T-helper 9 cell (primary cell): ENCODE measurements at regions not wholly inside any gene's neighbourhood (a gene's known extent, or its start where the extent isn't known, plus 50 kb on each side); places are given as distances from the start of the nearest gene placed in this dataset.

Source experiments
- DNase-seq: peaks from one replicate; pipeline ENCODE4 v3.0.0-alpha.2; 2020

DNA sequence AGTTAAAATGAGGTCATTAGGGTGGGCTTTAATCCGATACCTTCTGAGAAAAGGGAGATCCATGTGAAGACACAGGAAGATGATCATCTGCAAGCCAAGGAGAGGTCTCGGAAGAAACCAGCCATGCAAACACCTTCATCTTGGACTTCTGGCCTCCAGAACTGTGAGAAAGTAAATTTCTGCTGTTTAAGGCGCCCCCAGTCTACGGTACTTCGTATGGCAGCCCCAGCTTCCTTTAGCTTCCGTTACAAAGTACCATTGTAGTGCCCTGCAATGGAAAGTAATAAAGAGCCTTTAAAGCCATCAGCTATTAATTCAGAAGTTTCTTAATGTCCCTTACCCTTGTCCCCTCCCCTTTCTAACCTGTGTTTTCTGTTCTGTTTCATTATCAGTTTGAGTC is 308.1 kb downstream of the AACS start:
- no peak for DNase-seq

DNA sequence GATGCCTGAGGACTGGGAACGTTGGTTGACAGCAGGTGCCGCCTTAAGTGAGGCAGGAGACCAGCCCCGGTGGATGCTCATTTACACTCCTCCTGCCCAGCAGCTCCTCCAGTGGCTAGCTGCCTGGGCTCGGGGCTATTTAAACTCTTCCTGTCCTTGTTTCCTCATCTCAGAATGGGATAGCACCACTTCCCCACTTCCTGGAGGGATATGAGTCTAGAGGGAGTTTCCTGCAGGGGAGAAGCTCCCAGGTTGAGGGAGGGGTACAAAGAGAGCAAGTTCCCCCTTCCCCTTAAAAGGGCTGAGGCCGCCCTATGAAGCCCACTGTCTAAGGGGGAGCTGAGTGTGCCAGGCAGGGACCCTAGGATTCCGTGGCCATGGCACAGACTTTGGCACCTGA is 311.2 kb downstream of the AACS start:
- DNase-seq = no peak

DNA sequence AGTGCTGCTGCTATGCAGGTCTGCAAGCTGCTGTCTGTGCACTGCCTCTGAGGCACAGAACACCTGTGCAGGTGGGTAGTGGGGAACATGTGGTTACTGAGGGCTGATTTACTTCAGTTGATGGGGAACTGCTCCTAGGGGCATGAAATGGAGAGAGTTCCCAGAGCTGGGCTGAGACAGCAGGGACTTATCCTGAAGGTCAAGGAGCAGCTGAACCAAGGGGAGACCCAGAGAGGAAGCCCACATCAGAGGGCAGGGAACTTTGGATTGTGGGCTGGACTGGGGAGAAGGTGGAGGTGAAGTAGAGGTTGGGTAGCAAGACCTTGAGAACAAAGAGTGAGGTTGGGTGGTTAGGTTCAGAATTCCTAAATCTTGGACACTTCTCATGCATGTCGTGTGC is 311.9 kb downstream of the AACS start:
- DNase-seq = no peak

DNA sequence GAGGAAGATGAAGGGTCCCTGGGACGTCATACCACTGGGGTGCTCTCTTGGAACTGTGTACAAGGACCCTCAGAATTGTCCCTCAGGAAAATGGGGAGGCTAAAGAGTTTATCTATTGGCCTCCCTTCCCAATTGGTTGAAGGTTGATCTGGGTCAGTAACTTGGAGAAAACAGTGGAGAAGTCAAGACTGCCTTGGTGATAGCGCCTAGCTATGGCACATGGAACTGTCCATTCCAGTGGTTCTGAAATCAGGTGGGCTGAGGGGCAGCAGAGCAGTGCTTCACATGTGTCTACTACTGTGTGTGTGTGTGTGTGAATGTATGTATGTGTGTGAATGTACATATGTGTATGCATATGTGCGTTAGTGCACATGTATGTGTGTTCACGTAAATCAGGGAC is 316.1 kb downstream of the AACS start:
- DNase-seq = no peak

DNA sequence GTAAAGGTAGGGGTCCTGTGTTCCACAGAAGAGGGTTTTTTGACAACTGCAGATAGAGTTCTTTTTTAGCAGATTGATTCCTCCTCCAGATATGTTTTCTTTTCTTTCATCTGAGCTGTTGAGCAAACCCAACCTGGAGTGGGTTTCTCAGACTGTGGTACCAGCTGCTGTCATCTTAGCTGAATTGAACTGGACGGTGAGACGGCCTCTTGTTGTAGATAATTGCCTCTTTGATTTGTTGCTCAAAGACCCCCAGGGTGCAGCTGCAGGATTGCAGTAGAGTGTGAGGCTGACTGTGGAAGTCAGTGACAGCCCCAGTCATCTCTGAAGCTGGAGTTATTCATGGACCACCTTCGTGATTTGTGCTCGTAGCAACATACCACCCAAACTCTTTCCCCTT is 317.7 kb downstream of the AACS start:
- no peak for DNase-seq

DNA sequence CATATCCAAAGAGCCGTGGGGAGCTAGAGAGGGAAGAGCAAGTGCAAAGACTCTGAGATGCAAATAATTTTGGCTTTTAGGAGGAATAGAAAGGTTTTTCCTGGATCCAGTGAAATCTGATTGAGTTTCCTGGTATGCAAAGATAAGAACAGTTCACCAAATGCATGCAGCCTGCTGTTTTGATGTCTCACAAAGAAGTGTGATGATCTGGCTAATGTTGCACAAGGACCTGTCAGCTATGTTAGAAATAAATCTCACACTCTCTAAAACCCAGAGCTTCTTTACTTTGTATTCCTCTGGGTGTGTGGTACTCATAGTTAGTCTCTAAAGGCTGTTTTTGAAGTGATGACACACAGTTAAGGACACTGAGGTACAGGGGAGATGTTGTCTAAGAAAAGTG is 321.4 kb downstream of the AACS start:
- DNase-seq = no peak

DNA sequence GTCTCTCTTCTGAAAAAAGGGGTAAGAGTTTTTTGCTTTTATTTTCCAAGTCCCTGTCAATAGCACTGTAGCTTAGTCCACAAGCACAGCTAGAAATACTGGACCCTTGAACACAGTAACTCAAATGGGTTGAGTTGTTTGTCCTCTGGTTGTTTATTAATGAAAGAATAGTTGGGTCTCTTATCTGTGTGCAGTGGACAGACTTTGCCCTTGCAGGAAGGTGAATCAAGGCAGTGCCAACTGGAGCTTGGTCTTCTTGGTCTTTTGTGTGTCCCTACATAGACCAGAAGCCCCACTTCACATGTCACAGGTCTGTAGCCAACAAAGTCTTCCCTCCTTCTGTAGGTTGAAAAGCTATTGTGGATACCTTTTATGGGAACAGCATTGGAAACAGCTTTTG is 322.0 kb downstream of the AACS start:
- no peak for DNase-seq

DNA sequence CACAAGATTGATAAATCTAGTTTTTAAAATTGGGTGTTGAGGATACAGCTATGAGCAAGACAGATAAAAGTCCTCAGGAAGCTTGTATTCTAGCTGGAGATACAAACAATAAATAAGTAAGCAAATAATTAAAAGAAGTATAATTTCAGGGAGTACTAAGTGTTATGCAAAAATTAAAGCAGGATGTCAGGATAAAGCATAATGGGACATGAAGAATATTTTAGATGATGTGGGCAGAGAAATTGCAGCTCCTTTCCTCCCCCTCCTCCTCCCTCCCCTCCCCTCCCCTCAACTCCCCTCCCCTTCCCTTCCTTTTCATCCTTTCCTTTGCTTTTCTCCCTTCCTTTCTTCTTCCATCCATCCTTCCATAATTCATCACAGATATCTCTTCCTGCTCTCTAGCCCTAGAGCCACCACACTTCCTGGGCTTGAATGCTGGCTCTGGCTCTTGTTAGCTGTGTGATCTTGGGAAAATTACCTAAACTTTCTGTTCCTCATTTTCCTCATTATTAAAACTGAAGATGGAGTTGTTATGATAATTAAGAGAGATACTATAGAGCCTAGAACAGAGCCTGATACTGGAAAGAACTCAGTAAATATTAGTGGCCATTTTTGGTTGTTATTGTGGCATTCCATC is 323.9 kb downstream of the AACS start:
- no peak for DNase-seq

DNA sequence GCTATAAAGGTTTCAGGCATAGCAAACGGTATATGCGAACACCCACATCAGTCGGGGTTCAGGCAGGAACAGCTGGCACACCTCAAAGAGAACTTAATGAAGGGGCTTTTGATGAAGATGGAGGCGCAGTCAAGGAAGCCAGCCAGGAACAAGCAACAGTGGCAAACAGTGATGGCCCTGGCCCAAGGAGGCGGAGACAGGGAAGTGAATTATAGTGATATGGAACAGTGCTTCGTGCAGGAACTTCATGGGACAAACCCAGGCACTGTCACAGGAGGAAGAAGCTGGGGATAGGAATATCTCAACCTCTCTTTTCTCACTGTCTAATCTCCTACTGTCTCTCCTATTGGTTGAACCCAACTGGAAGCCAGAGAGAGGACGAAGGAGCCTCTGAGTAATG is 328.3 kb downstream of the AACS start:
- DNase-seq = no peak

DNA sequence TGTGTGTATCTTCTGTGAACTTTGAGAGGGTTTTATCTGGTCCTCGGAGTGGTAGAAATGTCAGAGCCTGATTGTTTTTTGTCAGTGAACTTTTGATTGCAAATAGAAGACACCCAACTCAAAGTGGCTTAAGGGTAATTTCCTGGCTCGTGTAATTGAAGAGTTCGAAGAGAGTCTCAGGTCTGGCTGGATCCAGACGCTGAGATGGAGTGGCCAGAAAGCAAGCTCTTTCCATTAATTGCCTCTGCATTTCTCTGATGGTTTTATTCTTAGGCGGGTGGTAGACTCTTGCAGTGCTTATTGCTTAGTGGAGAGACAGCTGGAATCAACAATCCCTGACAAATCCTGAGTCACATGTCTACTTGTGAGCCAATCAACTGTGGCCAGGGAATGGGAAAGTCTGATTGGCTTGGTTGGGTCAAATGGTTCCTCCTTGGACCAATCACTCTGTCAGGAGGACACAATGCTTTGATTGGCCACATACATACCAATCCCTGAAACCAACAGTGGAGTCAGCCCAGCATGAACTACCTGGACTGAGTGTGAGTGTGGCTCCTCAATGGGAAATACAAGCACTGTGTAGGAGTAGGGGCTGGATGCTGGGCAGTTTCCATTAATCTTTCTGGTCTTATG is 330.5 kb downstream of the AACS start:
- DNase-seq = no peak

DNA sequence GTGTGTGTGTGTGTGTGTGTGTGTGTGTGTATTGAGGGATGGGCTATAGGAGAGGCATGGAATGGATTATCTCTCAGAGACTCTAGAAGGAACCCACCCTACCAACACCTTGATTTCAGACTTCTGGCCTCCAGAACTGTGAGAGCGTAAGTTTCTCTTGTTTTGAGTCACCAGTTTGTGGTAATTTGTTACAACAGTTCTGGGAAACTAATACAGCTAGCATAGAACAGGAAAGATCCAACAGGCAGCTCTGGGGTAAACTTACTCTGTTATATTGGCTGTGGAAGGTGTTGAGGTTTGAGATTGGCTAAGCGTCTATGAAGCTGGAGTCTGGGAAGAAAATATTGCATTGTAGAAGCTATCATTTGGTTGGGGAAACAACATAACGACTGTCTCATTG is 334.3 kb downstream of the AACS start:
- DNase-seq = no peak

DNA sequence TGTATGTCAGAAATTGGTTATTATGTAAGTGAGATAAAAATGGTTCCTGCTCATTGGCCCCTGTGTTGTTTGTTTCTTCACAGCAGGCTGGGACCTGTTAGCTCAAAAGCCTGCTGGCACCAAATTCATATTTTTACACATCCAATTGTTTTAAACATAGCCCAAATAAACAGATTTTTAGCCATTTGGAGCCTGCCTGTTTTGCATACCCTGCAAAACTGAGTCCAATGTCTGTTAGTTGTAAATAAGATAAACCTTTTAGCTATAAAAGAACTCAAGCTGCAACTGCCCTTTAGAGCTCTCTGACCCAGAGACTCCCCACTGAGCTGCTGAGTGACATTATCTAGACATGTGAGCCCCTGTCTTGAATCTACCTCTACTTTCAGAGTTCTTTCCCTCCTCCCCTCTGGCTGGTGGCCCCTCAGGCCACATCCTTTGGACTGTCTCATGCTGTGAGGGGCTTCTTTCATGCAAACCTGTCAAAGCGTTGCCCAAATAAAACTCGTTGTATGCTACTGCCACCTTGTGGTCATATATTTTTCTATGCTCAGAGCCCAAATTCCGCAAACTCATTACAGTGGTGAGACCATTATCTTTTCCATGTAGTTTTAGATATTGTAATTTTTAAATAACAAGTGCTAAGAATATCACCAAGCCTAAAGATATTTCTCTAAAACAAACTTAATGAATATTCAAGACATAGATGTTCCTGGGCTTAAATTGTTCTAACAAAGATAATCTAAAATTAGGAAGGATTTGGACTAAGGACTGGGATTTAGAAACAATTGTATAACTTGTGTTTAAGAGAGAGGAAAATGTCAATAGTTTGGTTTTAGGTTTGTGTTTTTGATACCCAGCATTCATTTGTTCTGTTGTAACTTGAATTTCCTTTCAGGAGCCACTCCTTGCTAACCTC is 337.9 kb downstream of the AACS start:
- no peak for DNase-seq

DNA sequence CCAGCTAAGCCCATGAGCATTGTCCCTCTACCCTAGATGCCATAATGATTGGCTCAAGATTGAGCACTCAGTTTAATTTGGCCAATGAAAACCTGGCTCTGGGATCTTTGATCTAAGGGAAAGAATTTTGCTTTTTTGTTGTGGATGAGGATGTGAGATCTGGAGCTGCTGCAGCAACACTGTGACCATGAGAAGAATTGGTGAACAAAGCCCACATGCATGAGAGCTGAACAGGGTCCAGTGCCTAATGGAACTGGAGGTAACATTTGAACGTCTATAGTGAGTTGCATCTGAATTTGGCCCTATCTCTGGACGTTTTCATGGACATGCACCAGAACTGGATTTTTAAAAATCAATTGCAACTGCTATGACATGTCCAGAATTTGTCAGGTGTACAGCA is 338.6 kb downstream of the AACS start:
- DNase-seq = no peak

DNA sequence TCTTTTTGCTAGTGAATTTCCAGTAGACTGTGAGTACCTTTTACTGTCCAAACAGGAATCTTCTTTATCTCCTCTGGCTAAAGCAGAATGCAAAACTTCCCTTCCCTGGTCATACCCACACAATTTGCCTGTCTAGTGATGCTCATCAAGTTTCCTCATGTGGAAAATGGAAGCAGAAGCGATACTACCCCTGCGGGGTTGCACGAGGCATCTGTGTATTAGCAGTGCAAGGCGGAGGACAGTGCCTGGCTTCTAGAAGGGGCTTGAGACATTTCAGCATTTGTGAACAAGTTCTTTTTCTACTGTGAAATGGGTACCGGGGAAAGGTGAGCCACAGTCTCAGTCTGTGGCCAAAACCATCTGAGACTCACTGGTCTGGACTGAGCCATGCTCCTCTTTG is 340.9 kb downstream of the AACS start:
- no peak for DNase-seq

DNA sequence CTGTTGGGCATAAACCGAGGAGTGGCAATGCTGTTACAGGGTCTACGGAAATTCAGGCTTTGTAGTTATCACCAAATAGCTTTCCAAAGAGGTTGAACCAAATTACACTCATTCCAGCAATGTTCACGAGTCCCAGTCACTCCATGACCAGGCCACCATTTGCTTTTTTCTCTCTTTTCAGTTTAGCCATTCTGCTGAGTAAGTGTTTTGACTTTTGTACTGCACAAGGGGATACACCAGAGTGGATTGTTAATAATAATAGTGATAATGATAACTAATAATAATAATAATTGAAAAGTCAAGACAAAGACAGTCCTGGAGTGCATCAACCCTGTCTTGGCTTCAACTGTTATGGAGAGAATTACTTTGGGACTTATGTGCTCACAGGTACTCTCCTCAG is 343.5 kb downstream of the AACS start:
- DNase-seq = no peak

DNA sequence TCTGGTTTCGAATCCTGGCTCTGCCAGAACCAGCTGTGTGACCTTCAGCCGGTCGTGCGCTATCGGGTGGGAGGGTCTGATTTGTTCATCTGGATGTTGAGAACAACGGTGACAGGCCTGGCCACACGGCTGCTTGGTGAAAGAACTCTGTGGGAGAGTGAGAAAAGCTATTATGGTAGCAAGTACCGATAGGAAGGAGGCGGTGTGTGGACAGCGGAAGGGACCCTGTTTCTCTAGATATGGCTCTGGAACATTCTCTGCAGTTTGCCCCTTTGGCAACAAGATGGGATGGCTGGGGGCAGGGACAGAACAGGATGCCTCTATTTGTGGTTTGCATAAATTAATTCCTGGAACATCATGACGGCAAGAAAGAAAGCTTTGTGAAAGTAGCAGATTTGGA is 347.3 kb downstream of the AACS start:
- DNase-seq = no peak

DNA sequence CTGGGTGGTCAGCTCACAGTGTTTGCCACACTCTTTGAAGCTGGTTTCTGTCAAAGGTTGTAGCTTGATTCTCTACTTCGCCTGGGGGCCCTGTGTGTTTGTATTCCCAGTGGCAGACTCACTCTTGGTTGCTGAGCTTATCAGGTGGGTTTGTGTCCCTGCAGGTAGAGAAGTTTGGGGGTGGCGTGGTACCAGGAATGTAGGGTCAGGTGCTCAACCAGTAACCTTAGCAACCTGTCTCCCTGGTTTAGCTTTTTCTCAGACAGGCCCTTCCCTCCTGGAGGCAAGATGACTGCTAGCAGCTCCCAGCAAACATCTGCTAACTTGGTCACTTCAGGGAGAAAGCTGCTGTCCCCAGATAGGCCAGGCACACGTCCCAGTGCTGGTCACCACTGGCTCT is 352.2 kb downstream of the AACS start:
- no peak for DNase-seq

DNA sequence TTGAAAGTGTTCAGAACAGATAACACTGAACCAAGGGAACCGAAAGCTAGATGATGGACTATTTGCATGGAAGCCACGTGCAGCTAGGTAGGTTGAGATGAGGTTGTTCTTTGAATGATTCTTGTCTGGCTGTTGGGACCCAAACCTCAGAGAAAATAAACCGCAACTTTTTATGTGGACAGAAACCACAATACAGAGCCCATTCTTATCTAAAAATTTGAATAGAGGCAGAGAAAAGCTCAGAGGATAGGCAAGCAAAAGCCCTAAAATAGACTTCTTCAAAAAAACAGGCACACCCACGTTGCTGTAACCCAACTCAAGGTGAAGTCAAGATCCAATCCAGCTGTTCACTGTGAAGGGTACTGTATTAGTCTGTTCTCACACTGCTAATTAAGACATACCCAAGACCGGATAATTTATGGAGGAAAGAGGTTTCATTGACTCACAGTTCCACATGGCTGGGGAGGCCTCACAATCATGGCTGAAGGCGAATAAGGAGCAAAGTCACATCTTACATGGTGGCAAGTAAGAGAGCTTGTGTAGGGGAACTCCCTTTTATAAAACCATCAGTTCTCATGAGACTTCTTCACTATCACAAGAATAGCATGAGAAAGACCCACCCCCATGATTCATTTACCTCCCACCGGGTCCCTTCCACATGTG is 353.8 kb downstream of the AACS start:
- DNase-seq = no peak

DNA sequence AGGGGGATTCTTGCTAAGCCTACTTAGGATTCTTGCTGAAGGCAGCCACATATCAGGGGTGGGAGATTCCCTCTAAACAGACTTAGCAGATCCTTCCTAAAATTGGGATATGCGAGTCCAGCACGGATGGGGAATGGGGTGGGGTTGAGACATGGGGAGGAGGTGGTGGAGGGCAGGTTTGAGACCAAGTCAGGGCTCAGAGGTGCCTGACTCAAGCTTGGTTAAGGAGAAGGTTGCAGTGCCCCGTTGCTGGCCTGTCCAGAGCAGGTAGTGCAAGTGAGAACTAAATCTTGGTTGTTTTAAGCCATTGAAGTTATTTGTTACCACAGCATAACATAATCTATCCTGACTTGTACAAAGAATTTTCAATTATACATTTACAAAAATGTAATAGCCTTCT is 359.7 kb downstream of the AACS start:
- no peak for DNase-seq

DNA sequence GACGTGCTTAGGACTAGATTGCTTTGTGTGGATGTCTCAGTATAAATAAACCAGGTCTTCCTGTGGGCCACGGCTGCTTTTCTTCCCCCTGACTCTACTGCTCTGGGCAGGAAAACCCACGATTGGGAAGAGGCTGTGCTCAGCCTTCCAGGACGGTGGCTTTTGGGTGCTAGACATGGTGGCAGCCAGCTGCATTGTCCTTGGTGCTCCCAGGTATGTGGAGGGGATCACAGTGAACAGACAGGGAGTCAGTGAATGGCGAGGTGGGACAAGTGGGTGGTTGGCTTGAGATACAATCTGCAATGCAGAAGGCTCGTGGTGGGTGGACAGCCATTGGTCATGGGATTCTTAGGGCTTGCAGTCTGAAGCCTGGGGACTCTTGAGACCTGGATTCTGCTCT is 366.3 kb downstream of the AACS start:
- no peak for DNase-seq

DNA sequence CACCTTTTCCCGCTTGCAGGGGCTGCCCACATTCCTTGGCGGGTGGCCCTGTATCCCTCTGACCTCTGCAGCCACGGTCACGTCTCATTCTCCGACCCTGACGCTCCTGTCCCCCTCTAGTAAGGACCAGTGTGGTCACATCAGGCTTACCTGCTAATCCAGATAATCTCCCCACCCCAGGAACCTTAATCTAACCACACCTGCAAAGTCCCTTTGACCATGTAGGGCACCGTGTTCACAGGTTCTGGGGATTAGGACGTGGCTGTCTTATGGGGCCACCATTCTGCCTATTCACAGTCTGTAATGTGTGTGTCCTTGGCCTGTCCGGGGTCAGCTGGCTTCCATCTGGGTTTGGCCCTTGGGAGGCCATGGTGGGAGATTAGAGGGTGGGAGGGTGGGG is 368.9 kb downstream of the AACS start:
- no peak for DNase-seq

DNA sequence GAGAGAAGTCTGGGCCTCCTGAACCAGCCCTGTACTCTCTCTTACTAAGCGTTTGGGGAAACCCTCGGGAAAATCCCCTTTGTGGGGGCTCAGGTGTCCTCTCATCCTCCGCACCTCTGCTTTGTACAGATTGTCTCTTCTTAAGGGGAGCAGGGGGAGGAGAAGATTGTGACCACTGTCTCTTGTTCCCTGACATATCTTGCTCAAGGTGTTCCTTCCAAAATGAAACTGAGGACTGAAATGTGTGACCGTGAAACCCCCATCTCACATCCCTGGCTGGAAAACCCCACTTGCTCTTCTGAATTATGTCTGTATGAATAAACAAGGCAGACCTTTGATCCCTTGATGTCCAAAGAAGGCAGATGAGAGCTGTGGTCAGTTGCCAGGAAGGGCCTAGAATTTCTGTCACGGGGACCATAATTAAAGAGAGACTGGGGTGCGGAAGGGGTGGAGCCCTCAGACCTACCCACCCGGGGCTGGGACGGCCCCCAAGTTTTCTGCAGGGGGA is 369.8 kb downstream of the AACS start:
- no peak for DNase-seq

DNA sequence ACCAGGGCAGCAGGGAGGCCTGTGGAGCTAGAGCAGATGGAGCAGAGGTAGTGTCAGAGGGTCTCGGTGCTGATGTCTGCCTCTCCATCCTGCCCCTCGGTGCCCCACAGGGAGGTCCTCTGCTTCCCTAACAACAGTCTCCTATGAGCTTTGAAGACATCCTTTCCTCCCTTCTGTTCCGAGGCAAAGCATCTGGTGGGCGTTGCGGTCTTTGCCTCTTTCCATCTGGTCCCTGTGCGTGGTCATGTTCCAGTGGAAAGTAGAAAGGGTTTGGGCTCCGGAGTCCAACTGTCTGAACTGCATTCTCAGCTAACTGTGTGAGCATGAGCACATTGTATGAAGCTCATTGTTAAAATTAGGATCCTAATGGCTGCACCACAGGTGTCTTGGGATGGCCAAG is 370.6 kb downstream of the AACS start:
- no peak for DNase-seq
